Thymus (tissue), 11 donors: ENCODE measurements at regions not wholly inside any gene's neighbourhood (a gene's known extent, or its start where the extent isn't known, plus 50 kb on each side); places are given as distances from the start of the nearest gene placed in this dataset.

Experiments used
- DNase-seq, 9 donors: peaks; one replicate each; pipeline ENCODE4 v3.0.0-alpha.2; 2013; ENCODE audit warnings: low spot score in 9 of 9, low read depth in 6 of 9, missing footprints in 1 of 9
- H3K27ac ChIP-seq, 2 donors: one replicate each; pipeline ENCODE4 v1.5.1; 2013; ENCODE audit warnings: control low read depth in 1 of 2, low read depth in 1 of 2, low read length in 1 of 2, mild to moderate bottlenecking in 1 of 2, moderate library complexity in 1 of 2
- H3K27me3 ChIP-seq, 2 donors: one replicate each; pipeline ENCODE4 v1.5.1; 2013; ENCODE audit warnings: low read length in 1 of 2; ENCODE audit not compliant: control insufficient read depth in 2 of 2, insufficient read depth in 1 of 2
- H3K36me3 ChIP-seq, 2 donors: one replicate each; pipeline ENCODE4 v1.5.1; 2013; ENCODE audit warnings: low read length in 1 of 2, mild to moderate bottlenecking in 1 of 2, moderate library complexity in 1 of 2; ENCODE audit not compliant: control insufficient read depth in 2 of 2, insufficient read depth in 2 of 2
- H3K4me1 ChIP-seq, 2 donors: one replicate each; pipeline ENCODE4 v1.5.1; 2013; ENCODE audit warnings: low read length in 2 of 2; ENCODE audit not compliant: control insufficient read depth in 2 of 2, insufficient read depth in 2 of 2
- H3K4me3 ChIP-seq, 2 donors: one replicate each; pipeline ENCODE4 v1.5.1; 2013; ENCODE audit warnings: low read length in 2 of 2, control low read depth in 1 of 2, mild to moderate bottlenecking in 1 of 2
- H3K9me3 ChIP-seq, 2 donors: one replicate each; pipeline ENCODE4 v1.5.1; 2013; ENCODE audit warnings: low read length in 1 of 2, mild to moderate bottlenecking in 1 of 2; ENCODE audit not compliant: control insufficient read depth in 2 of 2, insufficient read depth in 1 of 2
- WGBS: extraction: QIAGEN DNeasy Blood & Tissue Kit; methylation state at CpG from one replicate; pipeline ENCODE4 v1.1.7; 2013; 5-methylcytosine and 5-hydroxymethylcytosine counted together
- donor health status: healthy.

DNA sequence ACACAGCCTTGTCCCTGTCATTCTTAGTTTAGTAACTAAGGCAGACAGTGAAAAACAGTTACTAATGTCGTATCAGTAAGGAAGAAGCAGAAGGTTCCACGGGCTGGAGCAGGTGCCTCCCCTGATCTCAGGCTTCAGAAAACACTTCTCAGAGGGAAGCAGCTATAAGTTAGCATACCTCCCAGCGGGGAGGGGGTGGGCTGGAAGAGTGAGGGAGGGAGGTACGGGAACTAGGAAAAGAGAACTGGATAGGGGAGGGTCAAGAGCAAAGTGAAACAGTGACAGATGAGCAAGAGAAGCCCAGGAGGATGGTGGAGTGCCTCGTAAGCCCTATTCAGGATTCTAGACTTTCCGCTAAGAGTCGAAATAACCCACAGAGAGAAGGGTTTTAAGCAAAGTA, 186.3 kb upstream of the XYLT1 start:
- Histone ChIP-seq H3K27ac (no peak overlapping the region), H3K4me1 (no peaks in the 10 kb centered on the region), H3K36me3 (no peaks in the 10 kb centered on the region), H3K9me3 (no peaks in the 10 kb centered on the region), H3K27me3 (no peaks in the 10 kb centered on the region), H3K4me3 (no peak overlapping the region)
- DNase-seq = no peak
- 55% methylated on average over 7 of the region's 7 CpGs for WGBS

DNA sequence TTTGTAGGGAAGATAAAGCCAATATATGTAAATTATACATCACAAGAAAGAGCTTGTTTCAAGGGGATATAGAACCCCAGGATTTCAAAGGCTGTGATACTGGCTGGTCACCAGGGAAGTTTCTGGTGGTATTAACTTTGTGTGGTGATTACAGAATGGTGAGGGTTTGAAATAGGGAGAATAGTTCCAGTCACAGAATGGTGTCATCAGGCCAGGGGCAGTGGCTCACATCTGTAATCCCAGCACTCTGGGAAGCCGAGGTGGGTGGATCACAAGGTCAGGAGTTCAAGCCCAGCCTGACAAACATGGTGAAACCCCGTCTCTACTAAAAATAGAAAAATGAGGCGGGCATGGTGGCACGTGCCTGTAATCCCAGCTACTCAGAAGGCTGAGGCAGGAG, 183.8 kb upstream of the XYLT1 start:
- H3K4me1 ChIP-seq = no peaks in the 10 kb centered on the region
- H3K36me3 ChIP-seq = no peaks in the 10 kb centered on the region
- DNase-seq = no peak
- no peak overlapping the region for H3K4me3 ChIP-seq
- H3K9me3 ChIP-seq = no peaks in the 10 kb centered on the region
- H3K27me3 ChIP-seq = no peaks in the 10 kb centered on the region
- WGBS = 86% methylated on average over 4 of the region's 4 CpGs
- H3K27ac ChIP-seq = no peak overlapping the region

DNA sequence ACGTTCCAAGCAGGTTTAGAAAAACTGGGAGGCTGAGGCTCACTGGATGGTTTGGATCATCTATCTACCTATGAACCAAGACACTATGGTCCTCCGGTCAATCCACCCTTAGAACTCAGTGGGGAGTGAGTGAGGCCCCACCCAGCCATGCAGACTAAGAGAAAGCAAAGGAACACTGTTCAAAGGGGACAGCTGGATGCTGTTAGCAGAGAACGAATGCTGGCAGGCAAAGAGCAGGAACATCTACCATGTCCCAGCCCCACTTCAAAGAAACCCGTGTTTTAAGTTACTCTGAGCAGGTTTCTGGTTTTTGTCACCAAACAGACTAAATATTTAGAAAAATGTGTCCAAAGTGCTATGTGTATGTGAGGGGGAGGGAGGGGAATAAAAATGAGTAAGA, 183.4 kb upstream of the XYLT1 start:
- Histone ChIP-seq H3K9me3 (no peaks in the 10 kb centered on the region), H3K4me1 (no peaks in the 10 kb centered on the region), H3K27ac (no peak overlapping the region), H3K4me3 (no peak overlapping the region), H3K36me3 (no peaks in the 10 kb centered on the region), H3K27me3 (no peaks in the 10 kb centered on the region)
- 80% methylated on average over 4 of the region's 4 CpGs for WGBS
- no peak for DNase-seq

DNA sequence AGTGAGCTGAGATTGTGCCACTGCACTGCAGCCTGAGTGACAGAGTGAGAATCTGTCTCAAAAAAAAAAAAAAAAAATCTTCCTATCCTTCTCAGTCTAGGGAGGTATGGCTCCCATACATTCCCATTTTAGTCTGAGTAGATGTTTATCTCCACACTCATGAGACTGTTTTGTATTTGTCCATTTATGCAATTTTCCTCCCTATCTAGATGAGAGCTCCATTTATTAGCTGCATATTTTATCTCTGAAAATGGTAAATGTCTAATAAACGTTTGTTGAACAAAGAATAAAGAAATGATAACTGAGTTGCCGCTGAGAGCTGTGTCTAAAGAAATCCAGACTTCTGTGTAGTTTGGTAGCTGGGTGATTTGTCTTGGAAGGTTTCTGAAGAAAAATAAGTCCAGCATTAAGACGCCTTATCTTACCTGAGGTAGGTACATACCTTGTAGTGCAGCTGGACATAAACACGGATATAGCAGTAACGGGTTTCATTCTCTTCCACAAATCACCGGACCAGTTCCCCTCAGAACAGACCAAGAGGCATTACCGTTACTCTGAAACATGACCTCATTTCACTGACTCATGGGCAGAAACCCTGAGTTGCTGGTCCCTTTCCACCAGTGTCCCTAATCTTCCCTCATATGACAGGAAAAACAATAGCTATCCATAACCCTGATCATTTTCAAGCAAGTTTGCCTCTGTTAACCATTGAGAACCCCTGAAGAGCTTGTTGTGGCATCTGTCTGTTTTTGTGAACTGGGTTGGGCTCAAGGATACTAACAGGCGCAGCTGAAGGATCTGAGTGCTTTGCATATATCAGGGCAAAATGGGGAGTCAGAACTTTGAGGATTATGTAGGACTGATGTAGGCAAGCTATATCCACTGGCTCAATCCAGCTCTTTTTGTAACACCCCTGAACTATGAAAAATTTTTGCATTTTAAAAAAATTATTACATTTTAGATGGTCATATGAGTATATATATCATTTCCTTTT, 177.4 kb upstream of the XYLT1 start:
- Histone ChIP-seq H3K36me3 (no peaks in the 10 kb centered on the region), H3K27ac (no peak overlapping the region), H3K9me3 (no peaks in the 10 kb centered on the region), H3K4me3 (no peak overlapping the region), H3K27me3 (no peaks in the 10 kb centered on the region), H3K4me1 (no peaks in the 10 kb centered on the region)
- DNase-seq = no peak
- 92% methylated on average over 8 of the region's 8 CpGs for WGBS

DNA sequence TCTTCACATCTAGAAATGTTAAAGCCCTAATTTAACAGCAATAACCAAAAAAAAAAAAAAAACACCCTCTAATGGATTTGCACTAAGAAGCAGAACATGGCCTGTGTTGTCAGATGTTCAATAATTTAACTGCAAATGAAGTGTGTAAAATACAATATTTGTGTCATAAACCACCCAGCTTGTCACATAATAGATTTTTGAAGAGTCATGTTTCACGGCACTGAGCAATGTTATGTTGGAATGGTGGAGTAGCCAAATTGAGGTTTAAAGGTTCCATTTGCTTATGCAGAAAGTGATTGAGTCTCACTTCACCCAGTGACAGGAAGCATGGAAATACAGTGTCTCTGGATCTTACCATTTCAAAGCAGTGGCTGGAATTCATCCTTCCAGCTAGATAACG, 173.2 kb upstream of the XYLT1 start:
- no peak overlapping the region for H3K27ac ChIP-seq
- H3K27me3 ChIP-seq = no peaks in the 10 kb centered on the region
- H3K4me3 ChIP-seq = no peak overlapping the region
- 67% methylated on average over 2 of the region's 2 CpGs for WGBS
- no peaks in the 10 kb centered on the region for H3K9me3 ChIP-seq
- no peaks in the 10 kb centered on the region for H3K4me1 ChIP-seq
- DNase-seq = no peak
- no peaks in the 10 kb centered on the region for H3K36me3 ChIP-seq

DNA sequence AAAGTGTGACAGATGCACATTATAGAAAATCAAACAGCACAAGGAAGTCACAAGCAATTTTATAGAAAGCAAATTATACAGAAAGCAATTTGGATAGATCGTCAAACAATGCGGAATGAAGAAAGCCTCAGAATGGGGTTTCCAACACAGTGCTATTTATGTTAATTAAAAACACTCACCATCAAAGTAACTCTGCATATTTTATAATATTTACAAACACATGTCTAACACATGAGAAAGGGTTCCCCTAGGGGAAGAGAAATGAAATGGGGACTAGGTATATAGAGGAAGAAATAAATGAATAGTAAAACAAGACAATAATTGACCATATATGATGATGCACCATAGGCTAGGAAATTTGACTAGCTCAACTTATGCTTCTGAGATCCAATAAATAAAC, 171.2 kb upstream of the XYLT1 start:
- Histone ChIP-seq H3K4me3 (no peak overlapping the region), H3K27me3 (no peaks in the 10 kb centered on the region), H3K4me1 (no peaks in the 10 kb centered on the region), H3K27ac (no peak overlapping the region), H3K9me3 (no peaks in the 10 kb centered on the region), H3K36me3 (no peaks in the 10 kb centered on the region)
- no peak for DNase-seq
- WGBS = over 99% methylated on average over 2 of the region's 2 CpGs

DNA sequence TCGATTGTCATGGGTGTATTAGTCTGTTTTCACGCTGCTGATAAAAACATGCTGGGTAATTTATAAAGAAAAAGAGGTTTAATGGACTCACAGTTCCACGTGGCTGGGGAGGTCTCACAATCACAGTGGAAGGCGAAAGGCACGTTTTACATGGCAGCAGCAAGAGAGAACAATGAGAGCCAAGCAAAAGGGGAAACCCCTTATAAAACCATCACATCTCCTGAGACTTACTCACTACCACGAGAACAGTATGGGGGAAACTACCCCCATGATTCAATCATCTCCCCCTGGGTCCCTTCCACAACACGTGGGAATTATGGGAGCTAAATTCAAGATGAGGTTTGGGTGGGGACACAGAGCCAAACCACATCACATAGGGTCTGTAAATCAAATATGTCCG, 167.4 kb upstream of the XYLT1 start:
- Histone ChIP-seq H3K4me3 (no peak overlapping the region), H3K4me1 (no peaks in the 10 kb centered on the region), H3K9me3 (no peaks in the 10 kb centered on the region), H3K27ac (no peak overlapping the region), H3K27me3 (no peaks in the 10 kb centered on the region), H3K36me3 (no peaks in the 10 kb centered on the region)
- DNase-seq = no peak
- 79% methylated on average over 8 of the region's 8 CpGs for WGBS

DNA sequence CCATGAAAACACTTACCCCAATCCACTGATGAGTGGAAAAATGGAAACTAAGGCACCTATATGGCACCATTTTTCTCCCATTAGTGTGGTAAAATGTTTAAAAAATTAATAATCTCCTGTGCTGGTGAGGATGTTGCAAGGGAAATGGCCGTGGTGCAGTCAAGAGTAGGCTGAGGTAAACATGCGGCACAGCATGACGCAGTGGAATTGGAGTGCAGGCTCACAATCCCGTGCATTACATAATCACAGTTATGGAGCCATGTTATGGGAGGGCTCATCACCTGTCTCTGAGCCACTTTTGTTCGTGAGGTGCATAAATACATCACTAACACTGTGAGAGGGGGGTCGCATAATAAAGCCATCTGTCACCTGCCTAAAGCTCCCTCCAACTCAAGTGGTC, 164.4 kb upstream of the XYLT1 start:
- 93% methylated on average over 6 of the region's 6 CpGs for WGBS
- Histone ChIP-seq H3K4me3 (no peak overlapping the region), H3K27ac (no peak overlapping the region), H3K27me3 (no peaks in the 10 kb centered on the region), H3K9me3 (no peaks in the 10 kb centered on the region), H3K4me1 (no peaks in the 10 kb centered on the region), H3K36me3 (no peaks in the 10 kb centered on the region)
- no peak for DNase-seq

DNA sequence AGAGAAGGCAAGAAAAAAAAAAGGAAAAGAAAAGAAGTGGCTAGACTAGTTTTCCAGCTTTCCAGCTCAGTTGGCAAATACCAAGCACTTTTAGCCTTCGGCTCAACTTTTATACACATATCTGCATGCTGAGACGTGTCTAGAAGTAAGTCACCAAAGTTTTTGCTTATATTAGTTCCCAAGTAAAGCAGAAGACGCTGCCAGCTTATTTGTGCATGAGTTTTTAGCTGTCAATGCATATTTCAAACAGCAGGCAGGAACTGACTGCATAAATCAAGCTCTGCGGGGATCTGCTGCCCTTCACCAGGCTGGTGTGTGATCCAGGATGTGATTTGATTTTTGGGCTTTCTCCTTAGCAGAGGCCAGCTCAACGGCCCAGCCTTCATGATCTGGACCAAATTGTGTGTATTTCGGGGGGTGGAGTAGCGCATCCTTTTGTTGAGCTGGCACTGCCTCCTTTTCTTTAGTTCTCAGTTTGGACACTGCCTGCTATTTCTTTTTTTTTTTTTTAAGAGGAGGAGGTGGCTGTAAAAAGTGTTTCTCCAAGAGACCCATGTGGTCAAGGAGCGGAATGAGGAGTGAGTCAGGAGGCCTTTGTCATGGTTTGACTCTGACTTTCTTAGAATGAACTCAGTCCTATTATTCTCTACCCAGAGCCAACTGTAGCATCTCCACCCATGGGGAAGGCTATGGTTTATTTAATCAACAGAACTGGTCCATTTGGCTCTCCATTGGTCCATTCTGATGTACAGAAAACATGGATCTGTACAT, 162.6 kb upstream of the XYLT1 start:
- Histone ChIP-seq H3K36me3 (no peaks in the 10 kb centered on the region), H3K27ac (no peak overlapping the region), H3K27me3 (no peaks in the 10 kb centered on the region), H3K4me1 (no peaks in the 10 kb centered on the region), H3K9me3 (no peaks in the 10 kb centered on the region), H3K4me3 (no peak overlapping the region)
- 58% methylated on average over 8 of the region's 8 CpGs for WGBS
- DNase-seq = no peak
